ENCODE measurements at regions not wholly inside any gene's neighbourhood (a gene's known extent, or its start where the extent isn't known, plus 50 kb on each side); places are given as distances from the start of the nearest gene placed in this dataset.

GRCh38 chr2:146908776-146909175, 936.1 kb upstream of the ACVR2A start:
- H3K27me3 Mint-ChIP-seq (ENCODE audit: insufficient read depth, low read depth, poor library complexity), result no peaks in the 10 kb centered on the region
- TF ChIP-seq EZH2 (IDR thresholded peaks at IDR 0.05; ENCODE audit: low read depth, unreplicated experiment) (no peak), ETS1 (IDR thresholded peaks at IDR 0.05) (no peak), NANOG (IDR thresholded peaks at IDR 0.05; ENCODE audit: borderline replicate concordance) (no peak), ZNF114 (CRISPR knock-in tag; IDR thresholded peaks at IDR 0.05) (no peak), JUNB (IDR thresholded peaks at IDR 0.05; ENCODE audit: unreplicated experiment) (no peak), ZNF331 (CRISPR knock-in tag; IDR thresholded peaks at IDR 0.05; ENCODE audit: low read depth) (no peak), CREB1 (CRISPR knock-in tag; IDR thresholded peaks at IDR 0.05; ENCODE audit: low read depth) (no peak), STAT1 (IDR thresholded peaks at IDR 0.05; ENCODE audit: unreplicated experiment) (no peak), POLR2AphosphoS5 (IDR thresholded peaks at IDR 0.05; ENCODE audit: low read depth) (no peak), REST (IDR thresholded peaks at IDR 0.05; ENCODE audit: unreplicated experiment) (no peak), ZNF462 (CRISPR knock-in tag; IDR thresholded peaks at IDR 0.05) (no peak), EZH2phosphoT487 (IDR thresholded peaks at IDR 0.05; ENCODE audit: unreplicated experiment) (no peak), CTCF (conservative IDR thresholded peaks at IDR 0.05; ENCODE audit: low read depth in 2 of 2) (no peak)
- Histone ChIP-seq H3F3A (replicated peaks; ENCODE audit: low read depth) (no peaks in the 10 kb centered on the region), H4K20me1 (replicated peaks; ENCODE audit: insufficient read depth) (no peaks in the 10 kb centered on the region), H2AFZ (no peak overlapping the region), H3K79me2 (replicated peaks; ENCODE audit: insufficient read depth) (no peaks in the 10 kb centered on the region), H3K36me3 (ENCODE audit: insufficient read depth) (no peaks in the 10 kb centered on the region), H3K4me3 (no peak overlapping the region), H3K4me2 (no peak overlapping the region), H3K9me2 (ENCODE audit: insufficient read depth) (no peaks in the 10 kb centered on the region), H3K27me3 (ENCODE audit: insufficient read depth) (no peaks in the 10 kb centered on the region), H3K27ac (ENCODE audit: low read depth) (no peak overlapping the region), H3K4me1 (ENCODE audit: insufficient read depth) (no peaks in the 10 kb centered on the region)
- no peaks in the 10 kb centered on the region for H3K36me3 Mint-ChIP-seq (ENCODE audit: low read depth)
- H3K4me1 Mint-ChIP-seq, result no peaks in the 10 kb centered on the region
- H3K9me3 Mint-ChIP-seq, result no peaks in the 10 kb centered on the region; the same call in 2 of the 3 replicates
- H3K4me3 Mint-ChIP-seq, result no peak overlapping the region
- H3K27ac Mint-ChIP-seq, result no peak overlapping the region
- DNase-seq (ENCODE audit: low spot score), result no peak
- ATAC-seq, result no peak

Measured in GM23338 (cell line).